ENCODE measurements at regions not wholly inside any gene's neighbourhood (a gene's known extent, or its start where the extent isn't known, plus 50 kb on each side); places are given as distances from the start of the nearest gene placed in this dataset.

- DNase-seq: no peak
- Histone ChIP-seq H3K4me1 (ENCODE audit: insufficient read depth, low read length) (no peaks in the 10 kb centered on the region), H2AFZ (ENCODE audit: low read length) (no peak overlapping the region), H3K9me2 (replicated peaks; ENCODE audit: low read length) (no peaks in the 10 kb centered on the region), H3K79me2 (ENCODE audit: low read length) (no peaks in the 10 kb centered on the region), H3K4me3 (ENCODE audit: low read length) (no peak overlapping the region), H3K36me3 (ENCODE audit: low read depth, low read length) (no peaks in the 10 kb centered on the region), H3K27ac (ENCODE audit: low read length) (no peak overlapping the region), H3K9ac (ENCODE audit: low read length) (no peak overlapping the region), H4K20me1 (ENCODE audit: low read length) (no peaks in the 10 kb centered on the region), H3K27me3 (ENCODE audit: low read length) (peaks cover 23% of the 10 kb centered on the region), H3F3A (ENCODE audit: low read length, unreplicated experiment) (no peaks in the 10 kb centered on the region), H3K4me2 (ENCODE audit: low read length) (no peak overlapping the region), H3K9me3 (ENCODE audit: low read length) (no peaks in the 10 kb centered on the region)
- intact Hi-C loops (cut with micrococcal nuclease): no loop called here
- ChIA-PET CTCF (no interaction called here), POLR2A (ENCODE audit: unreplicated experiment) (no interaction called here)
- TF ChIP-seq EZH2phosphoT487 (IDR thresholded peaks at IDR 0.05; ENCODE audit: borderline replicate concordance, low read length): no peak
- no peak for TF ChIP-seq EZH2 (IDR thresholded peaks at IDR 0.05; ENCODE audit: low read length, unreplicated experiment)
- TF ChIP-seq CTCF (conservative IDR thresholded peaks at IDR 0.05; ENCODE audit: low read depth, low read length): no peak
- no TSS peak for BruUV-seq (replicated peaks)
- ATAC-seq: no peak
These were observed 778.4 kb upstream of the FRG1 start for GRCh38 chr4:189162073-189162789.

- ChIA-PET POLR2A (ENCODE audit: unreplicated experiment) (no interaction called here), CTCF (no interaction called here)
- no peak overlapping the region for H3K4me3 ChIP-seq (ENCODE audit: low read length)
- BruUV-seq (replicated peaks): no TSS peak
- no peak overlapping the region for H3K9ac ChIP-seq (ENCODE audit: low read length)
- no peak overlapping the region for H3K4me2 ChIP-seq (ENCODE audit: low read length)
- ATAC-seq: no peak
- intact Hi-C loops (cut with micrococcal nuclease): no loop called here
- H3K4me1 ChIP-seq (ENCODE audit: insufficient read depth, low read length): no peaks in the 10 kb centered on the region
- H3F3A ChIP-seq (ENCODE audit: low read length, unreplicated experiment): no peaks in the 10 kb centered on the region
- no peaks in the 10 kb centered on the region for H3K9me3 ChIP-seq (ENCODE audit: low read length)
- H3K9me2 ChIP-seq (replicated peaks; ENCODE audit: low read length): no peaks in the 10 kb centered on the region
- DNase-seq: no peak
- H3K79me2 ChIP-seq (ENCODE audit: low read length): no peaks in the 10 kb centered on the region
- no peaks in the 10 kb centered on the region for H4K20me1 ChIP-seq (ENCODE audit: low read length)
- H3K27me3 ChIP-seq (ENCODE audit: low read length): peaks cover 23% of the 10 kb centered on the region
- H3K27ac ChIP-seq (ENCODE audit: low read length): no peak overlapping the region
- no peaks in the 10 kb centered on the region for H3K36me3 ChIP-seq (ENCODE audit: low read depth, low read length)
- H2AFZ ChIP-seq (ENCODE audit: low read length): no peak overlapping the region
- no peak for TF ChIP-seq EZH2 (IDR thresholded peaks at IDR 0.05; ENCODE audit: low read length, unreplicated experiment)
- TF ChIP-seq CTCF (conservative IDR thresholded peaks at IDR 0.05; ENCODE audit: low read depth, low read length): no peak
- no peak for TF ChIP-seq EZH2phosphoT487 (IDR thresholded peaks at IDR 0.05; ENCODE audit: borderline replicate concordance, low read length)
These were observed 777.8 kb upstream of the FRG1 start for GRCh38 chr4:189162888-189163287.

- no peak overlapping the region for H3K27ac ChIP-seq (ENCODE audit: low read length)
- intact Hi-C loops (cut with micrococcal nuclease): no loop called here
- H3K4me1 ChIP-seq (ENCODE audit: insufficient read depth, low read length): no peaks in the 10 kb centered on the region
- CTCF ChIA-PET: no interaction called here
- no peaks in the 10 kb centered on the region for H3K79me2 ChIP-seq (ENCODE audit: low read length)
- DNase-seq (no peak), ATAC-seq (no peak)
- BruUV-seq (replicated peaks): no TSS peak
- POLR2A ChIA-PET (ENCODE audit: unreplicated experiment): no interaction called here
- H3K9me2 ChIP-seq (replicated peaks; ENCODE audit: low read length): no peaks in the 10 kb centered on the region
- no peak overlapping the region for H3K4me3 ChIP-seq (ENCODE audit: low read length)
- H3K9ac ChIP-seq (ENCODE audit: low read length): no peak overlapping the region
- H3K4me2 ChIP-seq (ENCODE audit: low read length): no peak overlapping the region
- H2AFZ ChIP-seq (ENCODE audit: low read length): no peak overlapping the region
- no peak for TF ChIP-seq CTCF (conservative IDR thresholded peaks at IDR 0.05; ENCODE audit: low read depth, low read length)
- H3K27me3 ChIP-seq (ENCODE audit: low read length): no peaks in the 10 kb centered on the region
- no peaks in the 10 kb centered on the region for H3K36me3 ChIP-seq (ENCODE audit: low read depth, low read length)
- no peaks in the 10 kb centered on the region for H4K20me1 ChIP-seq (ENCODE audit: low read length)
- no peaks in the 10 kb centered on the region for H3F3A ChIP-seq (ENCODE audit: low read length, unreplicated experiment)
- H3K9me3 ChIP-seq (ENCODE audit: low read length): no peaks in the 10 kb centered on the region
These were observed 764.7 kb upstream of the FRG1 start for GRCh38 chr4:189176002-189176401.

Data from PC-3 (cell line).